OCI-LY7 (cell line): ENCODE measurements at regions not wholly inside any gene's neighbourhood (a gene's known extent, or its start where the extent isn't known, plus 50 kb on each side); places are given as distances from the start of the nearest gene placed in this dataset.

Source experiments
- BruUV-seq: library from RNA; stranded (reverse); fragments of 400-500 nt; replicated peaks from 2 replicates; lab custom pipeline; 2021; lab: Mats Ljungman, UMichigan
- CTCF ChIA-PET: fragments of 300-600 bp; sonication (Branson Sonifier 250); formaldehyde crosslinking; loops from one replicate; lab custom pipeline; 2022; ENCODE audit warnings: antibody characterized with exemption; ENCODE audit not compliant: unreplicated experiment; lab: Charles Lee
- POLR2A ChIA-PET: fragments of 300-600 bp; sonication (Branson Sonifier 250); formaldehyde crosslinking; loops from one replicate; lab custom pipeline; 2022; ENCODE audit warnings: antibody characterized with exemption; lab: Charles Lee
- DNase-seq: peaks from one replicate; pipeline ENCODE4 v3.0.0-alpha.2; 2015; ENCODE audit warnings: low spot score
- H2AFZ ChIP-seq: fragments of 200-600 bp; sonication (generic), shearing (Covaris generic); 2 replicates; pipeline ENCODE4 v1.6.1; 2014; ENCODE audit warnings: mild to moderate bottlenecking, antibody characterized with exemption, low read length, moderate library complexity
- H3K27ac ChIP-seq: fragments of 200-600 bp; sonication (generic); 2 replicates; pipeline ENCODE4 v1.5.1; 2014; ENCODE audit warnings: mixed run types, low read depth, mild to moderate bottlenecking, moderate library complexity, low read length, inconsistent platforms; ENCODE audit not compliant: poor library complexity, severe bottlenecking
- H3K36me3 ChIP-seq: fragments of 200-600 bp; sonication (generic); 2 replicates; pipeline ENCODE4 v1.6.1; 2014; ENCODE audit warnings: mild to moderate bottlenecking, antibody characterized with exemption, low read length, moderate library complexity, mixed read lengths; ENCODE audit not compliant: insufficient read depth
- H3K4me1 ChIP-seq: fragments of 200-600 bp; sonication (generic); 2 replicates; pipeline ENCODE4 v1.5.1; 2014; ENCODE audit warnings: mild to moderate bottlenecking, low read length; ENCODE audit not compliant: insufficient read depth, poor library complexity, severe bottlenecking
- H3K4me2 ChIP-seq: fragments of 200-600 bp; sonication (generic); 2 replicates; pipeline ENCODE4 v1.6.1; 2014; ENCODE audit warnings: mild to moderate bottlenecking, low read length
- H3K4me3 ChIP-seq: fragments of 200-600 bp; sonication (generic); 2 replicates; pipeline ENCODE4 v1.5.1; 2014; ENCODE audit warnings: mild to moderate bottlenecking, low read depth, low read length; ENCODE audit not compliant: poor library complexity, severe bottlenecking
- H3K79me2 ChIP-seq: fragments of 200-600 bp; sonication (generic); 2 replicates; pipeline ENCODE4 v1.6.1; 2016; ENCODE audit warnings: low read depth, mild to moderate bottlenecking, low read length, moderate library complexity, mixed read lengths; ENCODE audit not compliant: insufficient read depth
- H3K9me2 ChIP-seq: fragments of 200-600 bp; sonication (generic); 2 replicates; pipeline ENCODE4 v1.6.1; 2016; ENCODE audit warnings: mild to moderate bottlenecking, low read length, mixed read lengths; ENCODE audit not compliant: insufficient read depth
- H3K9me3 ChIP-seq: fragments of 200-600 bp; sonication (generic); 2 replicates; pipeline ENCODE4 v1.6.1; 2014; ENCODE audit warnings: mild to moderate bottlenecking, mixed run types, low read length, mixed read lengths
- H4K20me1 ChIP-seq: fragments of 200-600 bp; sonication (generic); 2 replicates; pipeline ENCODE4 v1.6.1; 2014; ENCODE audit warnings: mild to moderate bottlenecking, antibody characterized with exemption, low read length, moderate library complexity, mixed read lengths; ENCODE audit not compliant: insufficient read depth
- EZH2phosphoT487 ChIP-seq: fragments of 200-600 bp; sonication (generic); IDR thresholded peaks from 2 replicates; pipeline ENCODE4 v1.6.1; 2018; ENCODE audit warnings: low read depth, borderline replicate concordance, mild to moderate bottlenecking, mixed run types, antibody characterized with exemption, low read length, moderate library complexity, mixed read lengths
- intact Hi-C: fragments of 100-400 bp; cut with micrococcal nuclease; formaldehyde crosslinking; loops from one replicate; pipeline ENCODE4 v1.10.0; 2022; ENCODE audit not compliant: unreplicated experiment
- TF ChIP-seq, protein P1 (sequence below): fragments of 200-600 bp; sonication (generic); conservative IDR thresholded peaks from 2 replicates; pipeline ENCODE4 v1.5.1; 2014; ENCODE audit warnings: mild to moderate bottlenecking, antibody characterized with exemption, low read length, moderate library complexity, mixed read lengths

DNA sequence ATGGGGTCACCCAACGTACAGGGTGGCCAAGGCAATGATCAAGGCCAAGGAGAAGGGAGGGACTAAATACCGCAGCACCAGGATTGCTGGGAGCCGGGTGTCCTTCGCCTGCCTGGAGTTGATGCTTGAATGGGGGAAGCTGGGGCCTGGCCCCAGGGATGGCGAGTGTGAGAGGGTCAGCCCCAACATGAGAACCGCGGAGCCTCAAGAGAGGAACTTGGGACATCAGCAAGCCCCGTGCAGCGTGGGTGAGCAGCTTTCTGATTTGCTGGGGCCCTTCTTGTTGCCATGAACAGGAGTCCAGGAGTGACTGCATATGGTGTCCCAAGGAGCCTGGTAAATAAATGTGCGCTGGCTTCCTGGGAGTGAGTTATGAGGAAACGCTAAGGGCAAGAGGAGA, 72.8 kb upstream of the PITRM1 start:
- Histone ChIP-seq H3K27ac (no peak overlapping the region), H4K20me1 (no peaks in the 10 kb centered on the region), H3K9me2 (no peaks in the 10 kb centered on the region), H3K36me3 (no peaks in the 10 kb centered on the region), H3K79me2 (no peaks in the 10 kb centered on the region), H3K4me3 (no peak overlapping the region), H3K4me2 (no peak overlapping the region), H2AFZ (no peak overlapping the region), H3K9me3 (no peaks in the 10 kb centered on the region), H3K4me1 (no peaks in the 10 kb centered on the region)
- no peak for TF ChIP-seq EZH2phosphoT487
- intact Hi-C loops, result no loop called here
- ChIA-PET CTCF (no interaction called here), POLR2A (interaction anchor here (0.6 kb wide), 1 partner anchor 10 kb away, joined by 3 read pairs; no protein-coding TSS in a partner anchor)
- no peak for DNase-seq
- no TSS peak for BruUV-seq

DNA sequence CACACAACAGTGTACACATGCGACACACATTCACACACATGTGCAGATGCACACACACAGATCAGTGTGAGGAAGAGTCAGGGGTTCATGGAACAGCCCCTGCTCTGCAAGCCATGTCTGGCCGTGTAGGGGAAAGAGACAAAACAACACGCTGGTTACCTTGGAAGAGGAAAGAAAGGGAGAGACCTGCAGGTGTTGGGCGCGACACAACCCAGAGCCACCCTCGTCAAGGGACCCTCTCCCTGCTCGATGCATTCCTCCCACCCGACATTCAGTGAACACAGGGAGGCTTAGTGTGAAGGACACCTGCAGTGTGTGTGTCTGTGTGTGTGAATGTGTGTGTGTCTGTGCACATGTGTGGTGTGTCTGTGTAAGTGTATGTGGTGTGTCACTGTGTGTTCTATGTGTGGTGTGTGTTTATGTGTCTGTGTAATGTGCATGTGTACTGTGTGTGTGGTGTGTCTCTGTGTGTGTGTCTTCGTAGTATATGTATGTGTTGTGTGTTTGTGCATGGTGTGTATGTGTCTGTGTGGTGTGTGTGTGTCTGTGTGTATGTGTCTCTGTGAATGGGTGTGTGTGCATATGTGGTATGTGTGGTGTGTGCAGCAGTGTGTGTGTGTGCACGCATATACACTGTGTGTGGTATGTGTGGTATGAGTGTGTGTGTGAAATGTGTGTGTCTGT, 69.5 kb upstream of the PITRM1 start:
- H3K9me3 ChIP-seq, result no peaks in the 10 kb centered on the region
- H3K9me2 ChIP-seq, result no peaks in the 10 kb centered on the region
- intact Hi-C loops, result no loop called here
- H3K79me2 ChIP-seq, result no peaks in the 10 kb centered on the region
- H3K4me1 ChIP-seq, result no peaks in the 10 kb centered on the region
- no peak overlapping the region for H3K4me2 ChIP-seq
- BruUV-seq, result no TSS peak
- DNase-seq, result no peak
- no peaks in the 10 kb centered on the region for H4K20me1 ChIP-seq
- no peak for TF ChIP-seq EZH2phosphoT487
- TF ChIP-seq, protein P1, sequence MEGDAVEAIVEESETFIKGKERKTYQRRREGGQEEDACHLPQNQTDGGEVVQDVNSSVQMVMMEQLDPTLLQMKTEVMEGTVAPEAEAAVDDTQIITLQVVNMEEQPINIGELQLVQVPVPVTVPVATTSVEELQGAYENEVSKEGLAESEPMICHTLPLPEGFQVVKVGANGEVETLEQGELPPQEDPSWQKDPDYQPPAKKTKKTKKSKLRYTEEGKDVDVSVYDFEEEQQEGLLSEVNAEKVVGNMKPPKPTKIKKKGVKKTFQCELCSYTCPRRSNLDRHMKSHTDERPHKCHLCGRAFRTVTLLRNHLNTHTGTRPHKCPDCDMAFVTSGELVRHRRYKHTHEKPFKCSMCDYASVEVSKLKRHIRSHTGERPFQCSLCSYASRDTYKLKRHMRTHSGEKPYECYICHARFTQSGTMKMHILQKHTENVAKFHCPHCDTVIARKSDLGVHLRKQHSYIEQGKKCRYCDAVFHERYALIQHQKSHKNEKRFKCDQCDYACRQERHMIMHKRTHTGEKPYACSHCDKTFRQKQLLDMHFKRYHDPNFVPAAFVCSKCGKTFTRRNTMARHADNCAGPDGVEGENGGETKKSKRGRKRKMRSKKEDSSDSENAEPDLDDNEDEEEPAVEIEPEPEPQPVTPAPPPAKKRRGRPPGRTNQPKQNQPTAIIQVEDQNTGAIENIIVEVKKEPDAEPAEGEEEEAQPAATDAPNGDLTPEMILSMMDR, result no peak
- no peak overlapping the region for H2AFZ ChIP-seq
- H3K27ac ChIP-seq, result no peak overlapping the region
- ChIA-PET POLR2A (no interaction called here), CTCF (no interaction called here)
- H3K36me3 ChIP-seq, result no peaks in the 10 kb centered on the region
- no peak overlapping the region for H3K4me3 ChIP-seq

DNA sequence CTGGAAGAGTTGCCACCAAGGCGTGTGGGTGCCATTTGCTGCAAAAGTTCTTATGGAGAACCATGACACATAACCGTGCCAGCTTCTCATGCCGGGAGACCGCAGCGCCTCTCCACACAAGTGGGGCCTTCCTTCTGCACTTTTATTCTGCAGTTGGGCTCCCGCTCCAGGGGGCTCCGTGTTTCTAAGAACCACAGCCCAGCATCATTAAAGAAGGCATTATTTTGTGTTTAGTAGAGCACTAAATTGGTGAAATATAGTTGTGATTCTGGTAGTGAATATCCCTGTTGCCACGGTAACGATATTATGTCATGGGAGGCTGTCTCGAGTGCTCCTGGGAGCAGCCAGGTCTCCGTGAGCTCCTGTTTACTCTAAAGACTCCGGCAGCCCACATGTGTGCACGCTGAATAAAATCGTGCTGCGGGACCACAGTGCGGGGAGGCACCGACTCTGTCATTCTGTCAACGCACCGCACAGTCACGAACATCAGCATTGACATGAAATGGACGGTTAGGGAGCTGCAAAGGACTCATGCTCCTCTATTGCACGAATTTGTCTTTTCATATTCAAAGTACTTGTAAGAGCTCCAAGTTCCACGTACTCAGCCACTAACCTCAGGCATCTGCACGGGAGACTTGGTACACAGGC, 68.8 kb upstream of the PITRM1 start:
- no peak overlapping the region for H3K4me3 ChIP-seq
- H3K27ac ChIP-seq, result no peak overlapping the region
- no peak for DNase-seq
- no TSS peak for BruUV-seq
- no peaks in the 10 kb centered on the region for H3K36me3 ChIP-seq
- TF ChIP-seq, protein P1, result no peak
- no peak for TF ChIP-seq EZH2phosphoT487
- ChIA-PET CTCF (no interaction called here), POLR2A (no interaction called here)
- H3K79me2 ChIP-seq, result no peaks in the 10 kb centered on the region
- no peaks in the 10 kb centered on the region for H3K4me1 ChIP-seq
- no peaks in the 10 kb centered on the region for H3K9me3 ChIP-seq
- no peaks in the 10 kb centered on the region for H4K20me1 ChIP-seq
- no peak overlapping the region for H3K4me2 ChIP-seq
- no peaks in the 10 kb centered on the region for H3K9me2 ChIP-seq
- intact Hi-C loops, result no loop called here
- H2AFZ ChIP-seq, result no peak overlapping the region
